GM19463 (cell line): ENCODE measurements at regions not wholly inside any gene's neighbourhood (a gene's known extent, or its start where the extent isn't known, plus 50 kb on each side); places are given as distances from the start of the nearest gene placed in this dataset.

Experiments used
- ATAC-seq: cut with Tn5 transposase; IDR thresholded peaks from one replicate; pipeline ENCODE4 v1.9.1; 2021; ENCODE audit warnings: mild to moderate bottlenecking, moderate library complexity; ENCODE audit not compliant: unreplicated experiment

GRCh38 chr7:36002900-36003299 lies 150.2 kb upstream of the EEPD1 start:
- no peak for ATAC-seq

GRCh38 chr7:36003343-36003742 lies 149.7 kb upstream of the EEPD1 start:
- no peak for ATAC-seq

GRCh38 chr7:36005293-36005692 lies 147.8 kb upstream of the EEPD1 start:
- ATAC-seq, result no peak

GRCh38 chr7:36005876-36006275 lies 147.2 kb upstream of the EEPD1 start:
- no peak for ATAC-seq

GRCh38 chr7:36006636-36007229 lies 146.3 kb upstream of the EEPD1 start:
- no peak for ATAC-seq

- ATAC-seq, result no peak
These were observed 142.1 kb upstream of the EEPD1 start for GRCh38 chr7:36010656-36011587.

GRCh38 chr7:36011588-36011965 lies 141.5 kb upstream of the EEPD1 start:
- no peak for ATAC-seq

GRCh38 chr7:36013246-36014014 lies 139.6 kb upstream of the EEPD1 start:
- ATAC-seq, result no peak

GRCh38 chr7:36014961-36015360 lies 138.1 kb upstream of the EEPD1 start:
- no peak for ATAC-seq

GRCh38 chr7:36015733-36016132 lies 137.3 kb upstream of the EEPD1 start:
- ATAC-seq, result no peak

GRCh38 chr7:36016648-36017047 lies 136.4 kb upstream of the EEPD1 start:
- no peak for ATAC-seq

- ATAC-seq, result no peak
These were observed 135.9 kb upstream of the EEPD1 start for GRCh38 chr7:36017111-36017510.

- no peak for ATAC-seq
These were observed 134.1 kb upstream of the EEPD1 start for GRCh38 chr7:36018816-36019484.

GRCh38 chr7:36019538-36019937 lies 133.5 kb upstream of the EEPD1 start:
- ATAC-seq, result no peak

- ATAC-seq, result no peak
These were observed 133.1 kb upstream of the EEPD1 start for GRCh38 chr7:36019980-36020379.

- no peak for ATAC-seq
These were observed 131.7 kb upstream of the EEPD1 start for GRCh38 chr7:36021367-36021766.

GRCh38 chr7:36021917-36022550 lies 131.0 kb upstream of the EEPD1 start:
- no peak for ATAC-seq

GRCh38 chr7:36023033-36023560 lies 130.0 kb upstream of the EEPD1 start:
- no peak for ATAC-seq

GRCh38 chr7:36025190-36025589 lies 127.9 kb upstream of the EEPD1 start:
- ATAC-seq, result no peak

- ATAC-seq, result no peak
These were observed 123.7 kb upstream of the EEPD1 start for GRCh38 chr7:36029311-36029710.
